Endodermal cell (in vitro differentiated cells): ENCODE measurements at regions not wholly inside any gene's neighbourhood (a gene's known extent, or its start where the extent isn't known, plus 50 kb on each side); places are given as distances from the start of the nearest gene placed in this dataset.
"Not testable (repeated sequence)": the region's sequence is repeated elsewhere in the genome, so short reads cannot be mapped to it uniquely, and the experiment has no call there.

Experiments used
- DNase-seq: peaks from one replicate; pipeline ENCODE4 v3.0.0-alpha.2; 2017
- H3K27ac ChIP-seq: 2 replicates; pipeline ENCODE4 v1.5.1; 2013; ENCODE audit warnings: mild to moderate bottlenecking, low read depth, low read length, moderate library complexity
- H3K27me3 ChIP-seq: 2 replicates; pipeline ENCODE4 v1.6.1; 2013; ENCODE audit warnings: mild to moderate bottlenecking, low read length, moderate library complexity; ENCODE audit not compliant: insufficient read depth, control insufficient read depth, poor library complexity, severe bottlenecking
- H3K36me3 ChIP-seq: 2 replicates; pipeline ENCODE4 v1.7.0; 2013; ENCODE audit warnings: mild to moderate bottlenecking, low read length, moderate library complexity; ENCODE audit not compliant: control insufficient read depth, insufficient read depth
- H3K4me1 ChIP-seq: one replicate; pipeline ENCODE4 v1.7.0; 2013; ENCODE audit warnings: low read length; ENCODE audit not compliant: control insufficient read depth, insufficient read depth
- H3K4me3 ChIP-seq: 2 replicates; pipeline ENCODE4 v1.5.1; 2013; ENCODE audit warnings: mild to moderate bottlenecking, low read length, moderate library complexity
- H3K9ac ChIP-seq: 2 replicates; pipeline ENCODE4 v1.6.1; 2013; ENCODE audit warnings: mild to moderate bottlenecking, low read length, moderate library complexity; ENCODE audit not compliant: poor library complexity, severe bottlenecking; ENCODE audit errors: extremely low read depth
- H3K9me3 ChIP-seq: 2 replicates; pipeline ENCODE4 v1.6.1; 2013; ENCODE audit warnings: mild to moderate bottlenecking, low read length, moderate library complexity; ENCODE audit not compliant: control insufficient read depth
- H3K27ac Mint-ChIP-seq: 2 replicates; pipeline ENCODE4 v1.8.0; 2020; ENCODE audit warnings: mixed read lengths
- H3K27me3 Mint-ChIP-seq: 2 replicates; pipeline ENCODE4 v1.8.0; 2021; ENCODE audit warnings: mild to moderate bottlenecking, mixed read lengths; ENCODE audit not compliant: insufficient read depth
- H3K36me3 Mint-ChIP-seq: 2 replicates; pipeline ENCODE4 v1.8.0; 2020; ENCODE audit warnings: low read depth, mixed read lengths
- H3K4me1 Mint-ChIP-seq: 2 replicates; pipeline ENCODE4 v1.8.0; 2020; ENCODE audit warnings: mixed read lengths
- H3K4me3 Mint-ChIP-seq: 2 replicates; pipeline ENCODE4 v1.8.0; 2020; ENCODE audit warnings: mild to moderate bottlenecking, moderate library complexity, mixed read lengths
- H3K9me3 Mint-ChIP-seq: 2 replicates; pipeline ENCODE4 v1.8.0; 2020; ENCODE audit warnings: mild to moderate bottlenecking, mixed read lengths
- CTCF ChIP-seq: fragments of 200-600 bp; sonication (generic); conservative IDR thresholded peaks from 2 replicates; pipeline ENCODE4 v1.5.0; 2021; ENCODE audit warnings: antibody characterized with exemption, mild to moderate bottlenecking
- WGBS, 2 experiments: methylation state at CpG; one replicate each; pipeline versions ENCODE4 v1.1.5 to v1.1.7; 2013; ENCODE audit warnings: missing lambda C conversion rate in 2 of 2, mixed read lengths in 1 of 2; ENCODE audit not compliant: insufficient coverage in 1 of 2, insufficient read length in 1 of 2; 5-methylcytosine and 5-hydroxymethylcytosine counted together

- H3K4me3 ChIP-seq = no peak overlapping the region
- peaks cover 12% of the 10 kb centered on the region for H3K9me3 Mint-ChIP-seq
- H3K27me3 ChIP-seq = no peaks in the 10 kb centered on the region
- peaks cover 4% of the 10 kb centered on the region for H3K9me3 ChIP-seq
- no peak overlapping the region for H3K27ac ChIP-seq
- no peak overlapping the region for H3K9ac ChIP-seq
- H3K4me1 ChIP-seq = no peaks in the 10 kb centered on the region
- peak; percentile 23 for TF ChIP-seq CTCF
- no peak overlapping the region for H3K4me3 Mint-ChIP-seq
- no peak overlapping the region for H3K27ac Mint-ChIP-seq
- H3K36me3 Mint-ChIP-seq = peaks cover 2% of the 10 kb centered on the region
- 57 to 70% methylated on average over 3 to 4 of the region's 4 CpGs for WGBS, 2 experiments
- H3K36me3 ChIP-seq = no peaks in the 10 kb centered on the region
- DNase-seq = peak; percentile 33
- no peaks in the 10 kb centered on the region for H3K27me3 Mint-ChIP-seq
- H3K4me1 Mint-ChIP-seq = peaks cover 25% of the 10 kb centered on the region
Measured at GRCh38 chr11:67780056-67780455, 105.6 kb upstream of the ALDH3B2 start.

- 72 to 81% methylated on average over 4 to 7 of the region's 7 CpGs for WGBS, 2 experiments
- not testable (repeated sequence) for H3K4me3 Mint-ChIP-seq, H3K27ac ChIP-seq, H3K9ac ChIP-seq, H3K4me3 ChIP-seq, H3K36me3 Mint-ChIP-seq, H3K36me3 ChIP-seq, H3K4me1 ChIP-seq, H3K27me3 Mint-ChIP-seq, H3K9me3 ChIP-seq, H3K27me3 ChIP-seq
- peak; percentile 54 for DNase-seq
- peak overlapping the region; percentile 38 for H3K27ac Mint-ChIP-seq
- peaks cover 12% of the 10 kb centered on the region for H3K9me3 Mint-ChIP-seq
- H3K4me1 Mint-ChIP-seq = peaks cover 25% of the 10 kb centered on the region
Measured at GRCh38 chr11:67779189-67779875, 104.9 kb upstream of the ALDH3B2 start.

- peaks cover 6% of the 10 kb centered on the region for H3K9me3 Mint-ChIP-seq
- H3K4me3 ChIP-seq = no peak overlapping the region
- TF ChIP-seq CTCF = no peak
- H3K36me3 Mint-ChIP-seq = peaks cover 5% of the 10 kb centered on the region
- H3K4me1 ChIP-seq = no peaks in the 10 kb centered on the region
- no peaks in the 10 kb centered on the region for H3K36me3 ChIP-seq
- H3K27ac ChIP-seq = no peak overlapping the region
- no peak overlapping the region for H3K27ac Mint-ChIP-seq
- WGBS, 2 experiments = 69% methylated on average over 4 of the region's 4 CpGs
- H3K9me3 ChIP-seq = peaks cover 4% of the 10 kb centered on the region
- DNase-seq = peak; percentile 44
- H3K9ac ChIP-seq = no peak overlapping the region
- H3K4me1 Mint-ChIP-seq = peaks cover 25% of the 10 kb centered on the region
- H3K4me3 Mint-ChIP-seq = no peak overlapping the region
- no peaks in the 10 kb centered on the region for H3K27me3 Mint-ChIP-seq
- no peaks in the 10 kb centered on the region for H3K27me3 ChIP-seq
Measured at GRCh38 chr11:67776852-67777520, 102.6 kb upstream of the ALDH3B2 start.

- WGBS, 2 experiments = 87 to 90% methylated on average over 7 to 8 of the region's 8 CpGs
- not testable (repeated sequence) for H3K9me3 ChIP-seq
Measured at GRCh38 chr11:67774175-67774574, 99.8 kb upstream of the ALDH3B2 start.

GRCh38 chr11:67768001-67768730 is 93.7 kb upstream of the ALDH3B2 start:
- H3K27me3 ChIP-seq, H3K27ac Mint-ChIP-seq, H3K4me3 ChIP-seq, DNase-seq, H3K27me3 Mint-ChIP-seq, H3K36me3 ChIP-seq, H3K27ac ChIP-seq, H3K9me3 Mint-ChIP-seq, H3K9ac ChIP-seq, H3K9me3 ChIP-seq, H3K4me1 ChIP-seq, H3K4me3 Mint-ChIP-seq: not testable (repeated sequence)
- Mint-ChIP-seq H3K36me3 (peaks cover 30% of the 10 kb centered on the region), H3K4me1 (peaks cover 26% of the 10 kb centered on the region)
- 95 to 99% methylated on average over 7 to 11 of the region's 11 CpGs for WGBS, 2 experiments

More at GRCh38 chr11:67774175-67774574, 99.8 kb upstream of the ALDH3B2 start:
- H3K27ac Mint-ChIP-seq, H3K4me3 ChIP-seq, H3K27ac ChIP-seq, H3K4me3 Mint-ChIP-seq, H3K9ac ChIP-seq, H3K36me3 ChIP-seq, H3K9me3 Mint-ChIP-seq, H3K4me1 ChIP-seq, H3K36me3 Mint-ChIP-seq, H3K27me3 ChIP-seq, H3K27me3 Mint-ChIP-seq, DNase-seq: not testable (repeated sequence)
- peaks cover 16% of the 10 kb centered on the region for H3K4me1 Mint-ChIP-seq
